Urinary bladder (tissue), 3 donors: ENCODE measurements at regions not wholly inside any gene's neighbourhood (a gene's known extent, or its start where the extent isn't known, plus 50 kb on each side); places are given as distances from the start of the nearest gene placed in this dataset.

Source experiments
- DNase-seq: peaks from one replicate; pipeline ENCODE4 v3.0.0-alpha.2; 2015; ENCODE audit errors: extremely low spot score
- H3K27ac ChIP-seq: one replicate; pipeline ENCODE4 v1.5.1; 2013; ENCODE audit warnings: low read depth, mild to moderate bottlenecking, moderate library complexity
- H3K36me3 ChIP-seq: one replicate; pipeline ENCODE4 v1.6.1; 2013; ENCODE audit warnings: mild to moderate bottlenecking, moderate library complexity; ENCODE audit not compliant: insufficient read depth
- H3K4me1 ChIP-seq: one replicate; pipeline ENCODE4 v1.6.1; 2013; ENCODE audit warnings: mild to moderate bottlenecking, moderate library complexity; ENCODE audit not compliant: insufficient read depth
- H3K4me3 ChIP-seq: one replicate; pipeline ENCODE4 v1.5.1; 2013; ENCODE audit warnings: low read depth, low read length
- WGBS: extraction: QIAGEN DNeasy Blood & Tissue Kit; methylation state at CpG from one replicate; pipeline ENCODE4 v1.1.7; 2013; 5-methylcytosine and 5-hydroxymethylcytosine counted together
- donor health status: healthy with polysubstance abuse.
- donor health status: healthy.

DNA sequence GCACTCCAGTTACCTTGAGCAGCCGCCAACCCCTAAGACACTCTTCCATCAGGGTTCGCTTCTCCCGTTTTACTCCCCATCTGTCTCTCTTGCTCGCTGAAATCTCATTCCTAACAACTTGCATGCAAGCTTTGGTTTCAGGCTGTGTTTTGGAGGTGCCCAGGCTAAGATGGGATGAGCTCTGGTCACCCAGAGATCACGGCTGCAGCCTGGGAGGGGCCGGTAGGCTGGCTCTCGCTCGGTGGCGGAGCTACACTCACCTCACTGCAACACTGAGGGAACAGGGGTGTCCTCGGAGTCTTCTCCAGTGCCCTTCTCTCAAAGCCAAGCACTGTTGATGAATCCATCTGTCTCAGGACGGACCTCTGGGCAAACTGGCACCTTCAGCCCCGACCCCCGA, 197.5 kb downstream of the BARX2 start:
- WGBS: 91% methylated on average over 13 of the region's 13 CpGs
- no peaks in the 10 kb centered on the region for H3K36me3 ChIP-seq
- no peaks in the 10 kb centered on the region for H3K4me1 ChIP-seq
- no peak overlapping the region for H3K4me3 ChIP-seq
- no peak for DNase-seq
- H3K27ac ChIP-seq: no peak overlapping the region

DNA sequence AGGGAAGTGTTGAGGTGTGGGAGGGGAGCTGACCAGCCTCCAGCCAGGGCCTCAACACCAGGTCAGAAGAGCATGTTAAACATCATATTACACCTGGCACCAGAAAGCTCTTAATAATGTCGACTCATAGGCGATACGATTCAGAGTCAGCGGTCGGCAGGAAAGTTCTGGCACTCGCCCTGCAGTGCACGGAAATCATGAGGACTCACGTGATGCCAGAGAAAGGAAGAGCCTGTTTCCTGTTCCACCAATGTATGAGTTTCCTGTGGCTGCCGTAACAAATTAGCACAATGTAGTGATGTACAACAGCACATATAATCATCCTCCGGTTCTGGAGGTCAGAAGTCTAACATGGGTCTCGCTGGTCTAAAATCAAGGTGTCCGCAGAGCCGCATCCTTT, 198.8 kb downstream of the BARX2 start:
- H3K36me3 ChIP-seq: no peaks in the 10 kb centered on the region
- 83% methylated on average over 13 of the region's 13 CpGs for WGBS
- DNase-seq: no peak
- H3K4me1 ChIP-seq: no peaks in the 10 kb centered on the region
- no peak overlapping the region for H3K27ac ChIP-seq
- no peak overlapping the region for H3K4me3 ChIP-seq

DNA sequence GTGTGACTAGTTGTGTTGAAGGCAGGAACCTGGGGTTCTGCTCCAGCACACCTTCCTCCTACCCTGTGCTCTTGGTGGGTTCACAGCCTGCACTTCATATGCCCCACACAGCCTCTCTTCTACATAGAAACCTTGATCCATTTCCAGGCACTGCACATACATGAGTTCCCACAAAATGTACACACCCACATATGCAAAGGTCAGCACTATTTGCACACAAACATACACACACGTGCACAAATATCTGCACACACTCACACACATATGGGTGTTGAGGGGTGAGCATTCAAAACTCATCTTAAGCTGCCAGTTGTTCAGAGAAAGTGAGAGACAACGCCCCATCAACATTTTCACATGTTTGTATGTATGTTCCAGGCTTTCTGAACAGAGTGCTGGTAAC, 201.0 kb downstream of the BARX2 start:
- H3K36me3 ChIP-seq: no peaks in the 10 kb centered on the region
- H3K27ac ChIP-seq: no peak overlapping the region
- DNase-seq: no peak
- H3K4me1 ChIP-seq: no peaks in the 10 kb centered on the region
- H3K4me3 ChIP-seq: no peak overlapping the region
- 60% methylated on average over 2 of the region's 2 CpGs for WGBS

DNA sequence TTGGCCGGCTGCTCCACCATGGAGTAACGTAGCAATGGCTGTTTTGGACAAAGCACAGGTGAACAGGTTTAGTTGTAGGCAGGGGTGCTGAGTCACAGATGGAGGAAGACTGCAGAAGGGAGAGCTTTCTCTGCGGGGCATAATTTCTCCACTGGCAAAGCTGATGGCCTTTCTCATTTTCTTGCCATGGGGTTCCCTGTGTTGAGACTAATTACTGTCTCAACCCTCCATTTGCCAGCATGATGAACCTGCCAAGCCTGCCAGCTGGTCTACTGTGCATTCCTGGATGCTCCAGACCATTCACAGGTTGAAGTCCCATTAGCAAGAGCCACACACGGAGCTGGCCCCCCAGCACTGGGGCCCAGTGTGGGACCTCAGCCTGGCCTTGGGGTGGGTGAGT, 202.4 kb downstream of the BARX2 start:
- Histone ChIP-seq H3K4me1 (no peaks in the 10 kb centered on the region), H3K36me3 (no peaks in the 10 kb centered on the region), H3K27ac (no peak overlapping the region), H3K4me3 (no peak overlapping the region)
- WGBS: 90% methylated on average over 4 of the region's 4 CpGs
- DNase-seq: no peak

DNA sequence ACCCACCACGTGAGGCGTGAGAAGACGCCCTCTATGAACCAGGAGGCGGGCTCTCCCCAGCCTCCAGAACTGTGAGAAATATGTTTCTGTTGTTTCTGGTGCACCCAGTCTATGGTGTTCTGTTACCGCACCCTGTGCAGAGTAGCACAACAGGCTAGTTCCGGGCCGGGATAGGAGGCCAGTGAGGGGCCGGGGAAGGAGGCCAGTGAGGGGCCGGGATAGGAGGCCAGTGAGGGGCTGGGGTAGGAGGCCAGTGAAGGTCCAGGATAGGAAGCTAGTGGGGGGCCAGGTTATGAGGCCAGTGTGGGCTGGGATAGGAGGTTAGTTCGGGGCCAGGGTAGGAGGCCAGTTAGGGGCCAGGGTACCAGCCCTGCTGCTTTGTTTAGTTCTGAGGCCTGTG, 204.6 kb downstream of the BARX2 start:
- H3K4me1 ChIP-seq: no peaks in the 10 kb centered on the region
- no peak overlapping the region for H3K27ac ChIP-seq
- no peak for DNase-seq
- no peaks in the 10 kb centered on the region for H3K36me3 ChIP-seq
- 90% methylated on average over 10 of the region's 10 CpGs for WGBS
- no peak overlapping the region for H3K4me3 ChIP-seq

DNA sequence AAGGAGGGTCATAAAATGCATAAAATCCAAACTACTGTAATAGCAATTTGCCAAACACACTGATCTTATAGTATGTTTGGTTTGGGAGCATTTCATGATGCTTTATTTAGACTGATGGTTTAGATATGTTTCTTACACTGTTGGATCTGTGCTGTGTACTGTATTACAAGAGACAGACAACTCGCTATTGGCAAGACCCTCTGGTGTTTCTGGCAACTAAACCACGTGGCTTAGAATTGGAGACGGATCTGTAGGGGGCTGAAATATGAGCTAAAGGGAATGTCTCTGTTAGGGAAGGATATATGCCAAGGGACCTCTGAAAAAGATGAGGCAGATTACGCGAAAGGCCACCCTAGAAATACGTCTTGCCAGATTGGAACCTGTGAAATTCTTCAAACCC, 208.7 kb downstream of the BARX2 start:
- 28% methylated on average over 6 of the region's 6 CpGs for WGBS
- Histone ChIP-seq H3K27ac (no peak overlapping the region), H3K36me3 (no peaks in the 10 kb centered on the region), H3K4me3 (no peak overlapping the region), H3K4me1 (no peaks in the 10 kb centered on the region)
- no peak for DNase-seq

DNA sequence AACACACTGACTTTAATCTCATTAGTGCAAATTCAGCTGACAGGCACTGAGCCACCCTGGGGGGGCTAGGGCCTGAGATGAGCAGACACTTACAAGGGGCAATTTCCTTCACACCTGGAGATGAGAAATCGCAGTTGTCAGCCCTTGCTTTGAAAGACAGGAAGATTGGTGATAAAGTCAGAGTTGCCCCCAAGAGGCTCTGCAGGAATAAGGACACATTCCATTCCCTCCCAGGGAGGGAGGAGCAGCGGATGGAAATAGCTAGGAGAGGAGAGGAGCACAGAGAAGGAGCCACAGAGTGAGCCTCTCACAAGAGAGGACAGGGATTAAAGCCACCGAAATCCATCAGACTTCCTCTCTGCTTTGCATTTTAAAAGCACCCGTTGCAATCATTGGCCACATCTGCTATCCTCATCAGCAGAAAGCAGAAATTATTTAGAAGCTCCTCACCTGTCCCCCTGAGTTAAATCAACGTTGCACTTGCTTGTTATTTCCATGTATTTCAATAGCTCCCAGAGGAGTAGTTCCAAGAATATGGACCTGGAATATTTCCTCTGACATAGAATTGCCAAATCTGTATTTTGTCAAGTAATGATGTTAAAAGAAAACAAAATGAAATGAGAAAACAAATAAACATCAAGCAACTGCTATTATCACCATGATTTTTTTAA, 213.7 kb downstream of the BARX2 start:
- no peak for DNase-seq
- WGBS: 14% methylated on average over 5 of the region's 5 CpGs
- Histone ChIP-seq H3K4me1 (no peaks in the 10 kb centered on the region), H3K27ac (no peak overlapping the region), H3K4me3 (no peak overlapping the region), H3K36me3 (no peaks in the 10 kb centered on the region)

DNA sequence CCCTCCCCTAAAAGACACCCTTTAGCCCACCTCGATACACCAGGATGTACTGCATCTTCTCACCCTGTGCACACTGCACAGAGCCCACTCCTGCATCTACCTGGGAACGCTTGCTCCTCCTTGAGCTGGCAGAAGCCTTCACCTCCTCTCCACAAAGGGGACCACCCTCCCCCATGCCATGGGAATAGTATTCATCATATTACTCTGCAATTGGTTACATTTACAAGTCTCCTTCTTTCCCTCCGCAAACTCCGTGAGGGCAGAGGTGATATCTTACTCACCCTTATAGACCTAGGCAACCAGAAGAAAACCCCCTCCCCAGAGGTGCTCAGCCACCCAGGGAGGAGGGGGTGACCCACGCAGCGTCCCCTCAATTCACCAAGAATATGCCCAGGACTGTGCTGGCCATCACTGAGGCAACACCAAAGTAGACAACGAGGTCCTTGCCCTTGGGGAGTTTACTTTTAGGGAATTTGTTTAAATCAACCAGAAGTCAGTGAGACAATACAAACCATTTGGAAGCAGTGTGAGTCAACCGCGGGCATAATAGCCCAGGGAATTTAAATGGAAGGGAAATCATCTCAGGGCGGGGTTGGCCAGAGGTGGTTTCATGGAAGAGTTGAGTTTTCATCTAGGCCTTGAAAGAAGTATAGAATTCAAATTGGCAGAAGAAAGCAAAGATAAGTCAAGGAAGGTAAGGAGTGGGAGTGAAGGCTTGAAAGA, 214.5 kb downstream of the BARX2 start:
- Histone ChIP-seq H3K4me1 (no peaks in the 10 kb centered on the region), H3K36me3 (no peaks in the 10 kb centered on the region), H3K4me3 (no peak overlapping the region), H3K27ac (no peak overlapping the region)
- WGBS: 65% methylated on average over 10 of the region's 10 CpGs
- DNase-seq: no peak

DNA sequence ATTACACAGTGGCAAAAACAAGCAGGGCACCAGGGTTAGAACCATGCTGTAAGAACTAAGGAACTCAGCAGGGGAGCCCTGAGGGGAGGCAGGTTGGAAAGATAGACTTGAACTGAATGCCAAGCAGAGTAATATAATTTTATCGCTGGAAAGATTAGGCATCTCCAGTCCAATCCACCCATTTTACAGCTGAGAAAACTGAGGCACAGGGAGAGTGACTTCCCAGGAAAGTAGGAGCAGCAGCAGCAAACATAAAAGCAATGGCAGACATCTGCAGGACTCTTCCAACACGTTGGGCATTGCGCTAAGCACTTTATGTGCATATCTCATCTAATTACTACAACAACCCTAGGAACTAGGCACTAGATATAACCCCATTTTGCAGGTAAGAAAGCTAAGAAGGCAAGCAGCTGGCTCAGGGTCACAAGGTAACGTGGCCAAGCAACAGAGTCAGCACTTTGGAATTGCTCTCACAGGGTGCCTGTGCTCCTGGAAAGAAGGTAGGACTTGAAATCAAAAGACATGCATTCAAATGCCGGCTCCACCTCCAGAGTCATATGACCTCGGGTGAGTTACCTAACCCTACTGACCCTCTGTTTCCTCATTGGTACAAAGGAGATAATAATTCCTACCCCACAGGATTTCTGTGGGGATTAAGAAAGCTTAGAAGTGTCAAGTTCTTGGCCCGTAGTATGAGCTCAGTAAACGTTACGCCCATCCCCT, 215.3 kb downstream of the BARX2 start:
- WGBS: 65% methylated on average over 9 of the region's 9 CpGs
- Histone ChIP-seq H3K27ac (no peak overlapping the region), H3K4me3 (no peak overlapping the region), H3K36me3 (no peaks in the 10 kb centered on the region), H3K4me1 (no peaks in the 10 kb centered on the region)
- DNase-seq: no peak

DNA sequence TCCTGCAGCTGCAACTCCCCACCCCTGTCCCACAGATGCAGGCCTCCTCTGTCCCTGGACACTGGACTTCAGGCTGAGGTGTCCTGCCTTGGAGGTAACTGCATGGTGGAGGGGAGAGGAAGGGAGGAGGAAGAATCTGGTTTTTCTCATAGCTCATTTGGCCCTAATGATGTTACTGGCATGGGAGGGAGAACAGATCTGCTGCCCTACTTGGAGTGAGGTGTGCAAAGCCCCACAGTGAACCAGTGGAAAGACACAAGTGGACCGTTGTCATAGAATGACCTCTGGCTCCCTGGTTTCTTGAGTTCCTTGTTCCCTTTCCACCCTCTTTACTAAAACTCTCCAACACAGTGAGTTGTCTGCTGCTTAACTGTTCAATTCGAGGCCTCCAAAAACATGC, 215.9 kb downstream of the BARX2 start:
- Histone ChIP-seq H3K36me3 (no peaks in the 10 kb centered on the region), H3K4me3 (no peak overlapping the region), H3K27ac (no peak overlapping the region), H3K4me1 (no peaks in the 10 kb centered on the region)
- 82% methylated on average over 2 of the region's 2 CpGs for WGBS
- DNase-seq: no peak

DNA sequence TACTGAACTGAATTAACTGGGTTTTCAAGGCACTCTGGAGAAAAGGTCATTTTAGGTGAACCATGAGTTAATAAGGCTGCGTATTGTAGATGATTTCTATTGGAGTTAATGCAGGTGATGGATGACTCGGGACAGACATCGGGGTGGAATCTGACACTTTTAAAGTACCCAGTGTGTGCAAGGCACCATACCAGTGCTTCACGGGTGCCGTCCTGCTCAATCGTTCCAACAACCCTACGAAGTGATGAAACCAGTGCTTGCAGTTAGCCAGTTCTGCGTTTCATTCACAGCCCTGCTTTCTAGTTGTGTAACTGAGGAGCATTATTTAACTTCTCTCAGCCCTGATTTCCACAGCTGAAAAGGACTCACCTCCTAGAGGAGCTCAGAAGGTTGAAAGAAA, 216.5 kb downstream of the BARX2 start:
- DNase-seq: no peak
- 88% methylated on average over 8 of the region's 8 CpGs for WGBS
- Histone ChIP-seq H3K36me3 (no peaks in the 10 kb centered on the region), H3K4me3 (no peak overlapping the region), H3K4me1 (no peaks in the 10 kb centered on the region), H3K27ac (no peak overlapping the region)

DNA sequence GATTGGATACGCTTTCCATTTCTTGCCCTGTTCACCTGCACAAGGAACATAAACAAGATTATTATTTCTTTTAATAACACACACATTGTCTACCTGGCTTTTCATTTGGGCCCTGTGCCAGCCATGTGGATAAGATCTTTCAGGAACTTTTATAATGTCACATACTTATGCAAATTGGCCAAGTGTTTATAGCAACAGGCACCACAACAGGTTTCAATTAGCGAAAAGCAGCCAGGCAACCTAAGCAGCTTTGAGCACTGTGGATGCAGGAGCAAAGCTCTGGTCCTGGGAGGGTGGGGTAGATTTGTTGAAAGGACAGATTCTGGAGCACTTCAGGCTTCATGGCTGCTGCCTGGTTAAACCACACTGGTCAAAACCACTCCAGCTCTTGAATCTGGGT, 217.4 kb downstream of the BARX2 start:
- Histone ChIP-seq H3K4me3 (no peak overlapping the region), H3K4me1 (no peaks in the 10 kb centered on the region), H3K27ac (no peak overlapping the region), H3K36me3 (no peaks in the 10 kb centered on the region)
- DNase-seq: peak; percentile 46
- 59% methylated on average over 2 of the region's 2 CpGs for WGBS

DNA sequence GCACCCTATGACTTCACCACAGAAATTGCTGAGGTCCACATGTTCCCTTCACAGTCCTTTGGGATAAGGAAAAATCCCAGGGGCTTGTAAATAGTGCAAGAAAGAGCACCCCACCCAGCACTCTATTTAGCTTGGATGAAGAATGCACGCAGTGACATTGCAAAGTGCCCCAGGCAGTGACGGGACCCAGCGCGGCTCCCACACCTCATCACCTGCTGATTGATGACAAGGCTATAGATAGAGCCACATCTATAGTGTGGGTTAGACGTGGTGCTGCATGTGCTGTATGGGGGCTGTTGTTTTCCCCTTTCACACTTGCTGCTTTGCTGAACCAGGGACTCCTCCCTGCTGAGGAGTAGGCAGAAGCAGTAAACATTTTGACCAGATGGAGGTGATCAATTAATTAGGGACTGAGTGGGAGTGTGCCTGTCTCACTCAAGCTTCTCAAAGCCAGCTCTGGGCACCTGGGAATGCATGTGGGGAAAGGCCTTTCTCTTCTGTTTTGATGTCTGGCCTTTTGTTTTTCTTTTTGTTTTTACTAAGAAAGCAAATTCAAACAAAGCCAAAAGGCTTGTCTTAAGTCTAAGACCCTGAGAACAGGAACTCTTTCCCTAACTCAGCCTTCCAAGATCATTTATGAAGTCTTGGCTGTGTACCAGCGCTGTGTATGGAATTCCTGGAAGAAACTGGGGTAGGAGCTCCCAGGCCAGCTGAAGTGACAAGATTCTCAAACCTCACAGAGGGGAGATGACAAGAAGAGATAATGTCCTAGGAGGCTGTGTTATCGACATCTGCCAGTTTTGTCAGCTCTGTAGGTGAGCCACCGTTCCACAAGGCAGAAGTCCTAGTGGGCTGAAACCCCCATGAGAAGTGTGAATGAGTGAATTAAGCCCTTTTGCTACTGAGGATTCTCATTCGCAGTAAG, 219.7 kb downstream of the BARX2 start:
- 50% methylated on average over 9 of the region's 9 CpGs for WGBS
- Histone ChIP-seq H3K36me3 (no peaks in the 10 kb centered on the region), H3K27ac (no peak overlapping the region), H3K4me3 (no peak overlapping the region), H3K4me1 (no peaks in the 10 kb centered on the region)
- DNase-seq: no peak
